ENCODE measurements at regions not wholly inside any gene's neighbourhood (a gene's known extent, or its start where the extent isn't known, plus 50 kb on each side); places are given as distances from the start of the nearest gene placed in this dataset.

DNA sequence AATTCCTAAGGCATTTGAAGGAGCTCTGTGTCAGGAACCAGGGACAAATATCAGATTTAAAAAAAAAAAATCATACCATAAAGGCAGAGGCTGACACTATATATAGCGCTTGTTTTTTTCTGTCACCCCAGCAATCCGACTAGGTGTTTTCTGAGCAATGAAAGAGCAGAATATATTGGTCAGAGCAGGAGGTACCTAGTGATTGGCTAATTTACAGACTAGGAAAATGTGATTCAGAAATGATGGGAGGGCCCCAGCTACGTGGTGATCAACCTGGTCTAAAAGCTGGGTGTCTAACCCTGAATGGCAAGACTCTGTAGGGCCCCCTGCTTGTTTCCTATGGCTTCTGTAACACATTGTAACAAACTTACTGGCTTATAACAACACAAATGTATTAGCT lies 195.5 kb upstream of the XYLT1 start:
- Histone ChIP-seq H3K4me3 (no peak overlapping the region), H3K4me2 (no peak overlapping the region), H3K4me1 (no peaks in the 10 kb centered on the region), H3K9me3 (no peaks in the 10 kb centered on the region), H3K27ac (no peak overlapping the region)
- ChIA-PET CTCF (no interaction called here), POLR2A (no interaction called here)
- 41% methylated on average over 3 of the region's 3 CpGs for WGBS (ENCODE audit: missing lambda C conversion rate)
- FAIRE-seq (no peak), DNase-seq (ENCODE audit: low read depth in 1 of 2, low spot score in 1 of 2) (no peak), ATAC-seq (no peak)
- TF ChIP-seq HEYL (CRISPR knock-in tag; IDR thresholded peaks at IDR 0.05), result no peak
- no peak for TF ChIP-seq FOXS1 (CRISPR knock-in tag; IDR thresholded peaks at IDR 0.05)
- no peak for TF ChIP-seq CTCF (IDR thresholded peaks at IDR 0.05)
- no peak for TF ChIP-seq MYC (IDR thresholded peaks at IDR 0.05; ENCODE audit: borderline replicate concordance, low read length)
- no peak for TF ChIP-seq POLR2A (IDR thresholded peaks at IDR 0.05; ENCODE audit: low read length)

- 17% methylated on average over 3 of the region's 3 CpGs for WGBS (ENCODE audit: missing lambda C conversion rate)
- Histone ChIP-seq H3K4me1 (no peaks in the 10 kb centered on the region), H3K4me3 (no peak overlapping the region), H3K27ac (no peak overlapping the region), H3K9me3 (no peaks in the 10 kb centered on the region), H3K4me2 (no peak overlapping the region)
- ChIA-PET POLR2A (no interaction called here), CTCF (no interaction called here)
- no peak for DNase-seq (ENCODE audit: low read depth in 1 of 2, low spot score in 1 of 2)
- ATAC-seq, result no peak
- TF ChIP-seq E2F6 (IDR thresholded peaks at IDR 0.05; ENCODE audit: borderline replicate concordance, low read depth), result no peak
- no peak for TF ChIP-seq FOSB (CRISPR knock-in tag; IDR thresholded peaks at IDR 0.05)
- no peak for TF ChIP-seq FOXS1 (CRISPR knock-in tag; IDR thresholded peaks at IDR 0.05)
- TF ChIP-seq, protein P1, sequence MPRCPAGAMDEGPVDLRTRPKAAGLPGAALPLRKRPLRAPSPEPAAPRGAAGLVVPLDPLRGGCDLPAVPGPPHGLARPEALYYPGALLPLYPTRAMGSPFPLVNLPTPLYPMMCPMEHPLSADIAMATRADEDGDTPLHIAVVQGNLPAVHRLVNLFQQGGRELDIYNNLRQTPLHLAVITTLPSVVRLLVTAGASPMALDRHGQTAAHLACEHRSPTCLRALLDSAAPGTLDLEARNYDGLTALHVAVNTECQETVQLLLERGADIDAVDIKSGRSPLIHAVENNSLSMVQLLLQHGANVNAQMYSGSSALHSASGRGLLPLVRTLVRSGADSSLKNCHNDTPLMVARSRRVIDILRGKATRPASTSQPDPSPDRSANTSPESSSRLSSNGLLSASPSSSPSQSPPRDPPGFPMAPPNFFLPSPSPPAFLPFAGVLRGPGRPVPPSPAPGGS (IDR thresholded peaks at IDR 0.05), result no peak
- no peak for TF ChIP-seq RFX5 (IDR thresholded peaks at IDR 0.05)
- no peak for TF ChIP-seq BHLHE40 (IDR thresholded peaks at IDR 0.05; ENCODE audit: low read depth, low read length)
- TF ChIP-seq HEYL (CRISPR knock-in tag; IDR thresholded peaks at IDR 0.05), result no peak
- no peak for TF ChIP-seq SREBF2 (IDR thresholded peaks at IDR 0.05)
- TF ChIP-seq ESRRA (IDR thresholded peaks at IDR 0.05; ENCODE audit: borderline replicate concordance, low read length), result no peak
- TF ChIP-seq ZC3H11A (IDR thresholded peaks at IDR 0.05), result no peak
- TF ChIP-seq CHD4 (IDR thresholded peaks at IDR 0.05; ENCODE audit: borderline replicate concordance), result no peak
- TF ChIP-seq GATA3 (IDR thresholded peaks at IDR 0.05; ENCODE audit: borderline replicate concordance), result no peak
- TF ChIP-seq HOXB13 (CRISPR knock-in tag; IDR thresholded peaks at IDR 0.05; ENCODE audit: low read depth), result no peak
- no peak for TF ChIP-seq HDAC2 (IDR thresholded peaks at IDR 0.05)
- no peak for TF ChIP-seq MYC (IDR thresholded peaks at IDR 0.05; ENCODE audit: borderline replicate concordance, low read length)
- TF ChIP-seq MAFK (IDR thresholded peaks at IDR 0.05; ENCODE audit: partially characterized antibody), result no peak
- TF ChIP-seq, protein P2, sequence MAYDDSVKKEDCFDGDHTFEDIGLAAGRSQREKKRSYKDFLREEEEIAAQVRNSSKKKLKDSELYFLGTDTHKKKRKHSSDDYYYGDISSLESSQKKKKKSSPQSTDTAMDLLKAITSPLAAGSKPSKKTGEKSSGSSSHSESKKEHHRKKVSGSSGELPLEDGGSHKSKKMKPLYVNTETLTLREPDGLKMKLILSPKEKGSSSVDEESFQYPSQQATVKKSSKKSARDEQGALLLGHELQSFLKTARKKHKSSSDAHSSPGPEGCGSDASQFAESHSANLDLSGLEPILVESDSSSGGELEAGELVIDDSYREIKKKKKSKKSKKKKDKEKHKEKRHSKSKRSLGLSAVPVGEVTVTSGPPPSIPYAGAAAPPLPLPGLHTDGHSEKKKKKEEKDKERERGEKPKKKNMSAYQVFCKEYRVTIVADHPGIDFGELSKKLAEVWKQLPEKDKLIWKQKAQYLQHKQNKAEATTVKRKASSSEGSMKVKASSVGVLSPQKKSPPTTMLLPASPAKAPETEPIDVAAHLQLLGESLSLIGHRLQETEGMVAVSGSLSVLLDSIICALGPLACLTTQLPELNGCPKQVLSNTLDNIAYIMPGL (CRISPR knock-in tag; IDR thresholded peaks at IDR 0.05; ENCODE audit: borderline replicate concordance), result no peak
- no peak for FAIRE-seq
These were observed 188.1 kb upstream of the XYLT1 start for GRCh38 chr16:17658881-17659280.

DNA sequence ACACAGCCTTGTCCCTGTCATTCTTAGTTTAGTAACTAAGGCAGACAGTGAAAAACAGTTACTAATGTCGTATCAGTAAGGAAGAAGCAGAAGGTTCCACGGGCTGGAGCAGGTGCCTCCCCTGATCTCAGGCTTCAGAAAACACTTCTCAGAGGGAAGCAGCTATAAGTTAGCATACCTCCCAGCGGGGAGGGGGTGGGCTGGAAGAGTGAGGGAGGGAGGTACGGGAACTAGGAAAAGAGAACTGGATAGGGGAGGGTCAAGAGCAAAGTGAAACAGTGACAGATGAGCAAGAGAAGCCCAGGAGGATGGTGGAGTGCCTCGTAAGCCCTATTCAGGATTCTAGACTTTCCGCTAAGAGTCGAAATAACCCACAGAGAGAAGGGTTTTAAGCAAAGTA lies 186.3 kb upstream of the XYLT1 start:
- Histone ChIP-seq H3K4me3 (no peak overlapping the region), H3K4me2 (no peak overlapping the region), H3K9me3 (no peaks in the 10 kb centered on the region), H3K27ac (no peak overlapping the region), H3K4me1 (no peaks in the 10 kb centered on the region)
- ATAC-seq (no peak), FAIRE-seq (no peak), DNase-seq (ENCODE audit: low read depth in 1 of 2, low spot score in 1 of 2) (no peak)
- CTCF ChIA-PET, result no interaction called here
- POLR2A ChIA-PET, result no interaction called here
- 10% methylated on average over 6 of the region's 7 CpGs for WGBS (ENCODE audit: missing lambda C conversion rate)
- TF ChIP-seq CEBPB (IDR thresholded peaks at IDR 0.05) (no peak), NR3C1 (IDR thresholded peaks at IDR 0.05) (no peak), CHD2 (IDR thresholded peaks at IDR 0.05; ENCODE audit: low read length, partially characterized antibody) (no peak), RAD21 (conservative IDR thresholded peaks at IDR 0.05 in 1 of 2, IDR thresholded peaks at IDR 0.05 in 1 of 2) (no peak), FOSL2 (IDR thresholded peaks at IDR 0.05) (no peak), FOSL2 (CRISPR knock-in tag; IDR thresholded peaks at IDR 0.05) (no peak), RCOR1 (IDR thresholded peaks at IDR 0.05; ENCODE audit: low read depth, low read length) (no peak)
- TF ChIP-seq, protein P3, sequence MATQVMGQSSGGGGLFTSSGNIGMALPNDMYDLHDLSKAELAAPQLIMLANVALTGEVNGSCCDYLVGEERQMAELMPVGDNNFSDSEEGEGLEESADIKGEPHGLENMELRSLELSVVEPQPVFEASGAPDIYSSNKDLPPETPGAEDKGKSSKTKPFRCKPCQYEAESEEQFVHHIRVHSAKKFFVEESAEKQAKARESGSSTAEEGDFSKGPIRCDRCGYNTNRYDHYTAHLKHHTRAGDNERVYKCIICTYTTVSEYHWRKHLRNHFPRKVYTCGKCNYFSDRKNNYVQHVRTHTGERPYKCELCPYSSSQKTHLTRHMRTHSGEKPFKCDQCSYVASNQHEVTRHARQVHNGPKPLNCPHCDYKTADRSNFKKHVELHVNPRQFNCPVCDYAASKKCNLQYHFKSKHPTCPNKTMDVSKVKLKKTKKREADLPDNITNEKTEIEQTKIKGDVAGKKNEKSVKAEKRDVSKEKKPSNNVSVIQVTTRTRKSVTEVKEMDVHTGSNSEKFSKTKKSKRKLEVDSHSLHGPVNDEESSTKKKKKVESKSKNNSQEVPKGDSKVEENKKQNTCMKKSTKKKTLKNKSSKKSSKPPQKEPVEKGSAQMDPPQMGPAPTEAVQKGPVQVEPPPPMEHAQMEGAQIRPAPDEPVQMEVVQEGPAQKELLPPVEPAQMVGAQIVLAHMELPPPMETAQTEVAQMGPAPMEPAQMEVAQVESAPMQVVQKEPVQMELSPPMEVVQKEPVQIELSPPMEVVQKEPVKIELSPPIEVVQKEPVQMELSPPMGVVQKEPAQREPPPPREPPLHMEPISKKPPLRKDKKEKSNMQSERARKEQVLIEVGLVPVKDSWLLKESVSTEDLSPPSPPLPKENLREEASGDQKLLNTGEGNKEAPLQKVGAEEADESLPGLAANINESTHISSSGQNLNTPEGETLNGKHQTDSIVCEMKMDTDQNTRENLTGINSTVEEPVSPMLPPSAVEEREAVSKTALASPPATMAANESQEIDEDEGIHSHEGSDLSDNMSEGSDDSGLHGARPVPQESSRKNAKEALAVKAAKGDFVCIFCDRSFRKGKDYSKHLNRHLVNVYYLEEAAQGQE (IDR thresholded peaks at IDR 0.05), result no peak
- TF ChIP-seq, protein P4, sequence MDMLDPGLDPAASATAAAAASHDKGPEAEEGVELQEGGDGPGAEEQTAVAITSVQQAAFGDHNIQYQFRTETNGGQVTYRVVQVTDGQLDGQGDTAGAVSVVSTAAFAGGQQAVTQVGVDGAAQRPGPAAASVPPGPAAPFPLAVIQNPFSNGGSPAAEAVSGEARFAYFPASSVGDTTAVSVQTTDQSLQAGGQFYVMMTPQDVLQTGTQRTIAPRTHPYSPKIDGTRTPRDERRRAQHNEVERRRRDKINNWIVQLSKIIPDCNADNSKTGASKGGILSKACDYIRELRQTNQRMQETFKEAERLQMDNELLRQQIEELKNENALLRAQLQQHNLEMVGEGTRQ (IDR thresholded peaks at IDR 0.05), result no peak
